HepG2 (cell line): ENCODE measurements at regions not wholly inside any gene's neighbourhood (a gene's known extent, or its start where the extent isn't known, plus 50 kb on each side); places are given as distances from the start of the nearest gene placed in this dataset.

Experiments used
- ATAC-seq: fragments of 200-7000 bp; cut with Tn5 transposase; 3 replicates; pipeline ENCODE4 v1.9.1; 2020; ENCODE audit warnings: mild to moderate bottlenecking, moderate library complexity
- BruUV-seq: library from RNA; stranded (reverse); fragments of 400-500 nt; replicated peaks from 2 replicates; lab custom pipeline; 2021; lab: Mats Ljungman, UMichigan
- CTCF ChIA-PET: fragments of 300-600 bp; formaldehyde crosslinking; extraction: SDS; loops from one replicate; lab custom pipeline; 2021; ENCODE audit warnings: low total read pairs, inconsistent platforms, low intra/inter-chr PET ratio; lab: Yijun Ruan, JAX
- POLR2A ChIA-PET: fragments of 350-600 bp; sonication (Branson Sonifier 250); formaldehyde crosslinking; loops from one replicate; lab custom pipeline; 2020; ENCODE audit warnings: antibody characterized with exemption, inconsistent platforms; lab: Yijun Ruan, JAX
- DNase-seq: peaks from one replicate; pipeline ENCODE4 v3.0.0-alpha.2; 2015; ENCODE audit warnings: low spot score
- FAIRE-seq: peaks from 3 replicates; lab custom pipeline; 2011; peaks lifted over from hg19 to GRCh38; lab: Jason Lieb, UNC
- H2AFZ ChIP-seq: one replicate; pipeline ENCODE4 v1.6.1; 2011; ENCODE audit warnings: low read length, inconsistent platforms
- H3K27ac ChIP-seq: fragments of 300-600 bp; 3 replicates; pipeline ENCODE4 v1.8.0; 2011; ENCODE audit warnings: mixed run types, mild to moderate bottlenecking, mixed read lengths, low read length, inconsistent platforms; ENCODE audit not compliant: insufficient read depth; ENCODE audit errors: extremely low read length
- H3K27me3 ChIP-seq, 2 experiments: fragments of 200-600 bp in 1 of 2; 2 replicates in 1 of 2; 3 replicates in 1 of 2; pipeline versions ENCODE4 v1.6.0 to v1.8.0; 2011; ENCODE audit warnings: low read length in 2 of 2, mild to moderate bottlenecking in 2 of 2, moderate library complexity in 2 of 2, inconsistent platforms in 1 of 2; ENCODE audit not compliant: insufficient read depth in 2 of 2, control insufficient read depth in 1 of 2
- H3K36me3 ChIP-seq, 2 experiments: fragments of 200-600 bp in 1 of 2; replicated peaks in 1 of 2; 2 replicates in 1 of 2; 3 replicates in 1 of 2; pipeline versions ENCODE4 v1.5.1 to v1.8.0; 2011; ENCODE audit warnings: low read length in 2 of 2, inconsistent platforms in 1 of 2; ENCODE audit not compliant: insufficient read depth in 2 of 2, control insufficient read depth in 1 of 2
- H3K4me1 ChIP-seq: 2 replicates; pipeline ENCODE4 v1.5.1; 2012; ENCODE audit warnings: low read length, inconsistent platforms; ENCODE audit not compliant: insufficient read depth
- H3K4me2 ChIP-seq: 2 replicates; pipeline ENCODE4 v1.6.0; 2011; ENCODE audit warnings: low read depth, low read length, inconsistent platforms
- H3K4me3 ChIP-seq, 3 experiments: fragments of 200-600 bp in 1 of 3; sonication (generic), shearing (Covaris generic) in 1 of 3; replicated peaks in 1 of 3; 2 replicates each; pipeline ENCODE4 v1.5.1; 2011 to 2016; ENCODE audit warnings: low read length in 3 of 3, inconsistent platforms in 2 of 3, low read depth in 2 of 3, mild to moderate bottlenecking in 2 of 3, control low read depth in 1 of 3, mixed read lengths in 1 of 3; ENCODE audit not compliant: insufficient read depth in 1 of 3
- H3K79me2 ChIP-seq: one replicate; pipeline ENCODE4 v1.6.1; 2011; ENCODE audit warnings: low read length, inconsistent platforms; ENCODE audit not compliant: insufficient read depth
- H3K9ac ChIP-seq: 2 replicates; pipeline ENCODE4 v1.6.0; 2011; ENCODE audit warnings: mild to moderate bottlenecking, low read depth, low read length, inconsistent platforms; ENCODE audit not compliant: insufficient read depth
- H3K9me3 ChIP-seq: 2 replicates; pipeline ENCODE4 v1.5.1; 2012; ENCODE audit warnings: mild to moderate bottlenecking, low read length
- H4K20me1 ChIP-seq: 2 replicates; pipeline ENCODE4 v1.6.0; 2011; ENCODE audit warnings: inconsistent platforms, mild to moderate bottlenecking, low read length, moderate library complexity; ENCODE audit not compliant: insufficient read depth
- ARHGAP35 ChIP-seq: sonication (generic); formaldehyde crosslinking; IDR thresholded peaks from 2 replicates; pipeline ENCODE4 v1.9.0; 2022; ENCODE audit warnings: mild to moderate bottlenecking, inconsistent platforms, moderate library complexity, missing genetic modification reagents, borderline replicate concordance
- ATF1 ChIP-seq: IDR thresholded peaks from 2 replicates; pipeline ENCODE4 v1.6.1; 2016; ENCODE audit warnings: mild to moderate bottlenecking, control low read depth
- ATF7-NPFF ChIP-seq: sonication (generic); formaldehyde crosslinking; IDR thresholded peaks from 2 replicates; pipeline ENCODE4 v1.8.1; 2023; ENCODE audit warnings: mild to moderate bottlenecking, low read depth, missing genetic modification reagents, moderate library complexity
- CAMTA2 ChIP-seq: sonication (generic); formaldehyde crosslinking; IDR thresholded peaks from 2 replicates; pipeline ENCODE4 v1.4.0; 2020; ENCODE audit warnings: mild to moderate bottlenecking, missing genetic modification reagents, borderline replicate concordance
- FOXA3 ChIP-seq: IDR thresholded peaks from 2 replicates; pipeline ENCODE4 v1.6.1; 2016; ENCODE audit warnings: missing genetic modification reagents, missing compliant biosample characterization
- GATA4 ChIP-seq: sonication (generic); IDR thresholded peaks from 2 replicates; pipeline ENCODE4 v1.6.1; 2016; ENCODE audit warnings: antibody characterized with exemption, low read depth, borderline replicate concordance
- KLF9 ChIP-seq: IDR thresholded peaks from 2 replicates; pipeline ENCODE4 v1.6.1; 2016; ENCODE audit warnings: low read depth
- KMT2B ChIP-seq: IDR thresholded peaks from 2 replicates; pipeline ENCODE4 v1.6.1; 2016; ENCODE audit warnings: missing genetic modification reagents, missing compliant biosample characterization
- MXI1 ChIP-seq: IDR thresholded peaks from 3 replicates; pipeline ENCODE4 v1.6.1; 2012; ENCODE audit warnings: low read depth, low read length, inconsistent platforms, borderline replicate concordance
- PHF21A ChIP-seq: sonication (generic); formaldehyde crosslinking; IDR thresholded peaks from 2 replicates; pipeline ENCODE4 v1.5.0; 2020; ENCODE audit warnings: mild to moderate bottlenecking, missing genetic modification reagents
- SETDB1 ChIP-seq: sonication (generic); formaldehyde crosslinking; IDR thresholded peaks from 2 replicates; pipeline ENCODE4 v1.5.1; 2020; ENCODE audit warnings: missing genetic modification reagents, mild to moderate bottlenecking, borderline replicate concordance
- THAP9 ChIP-seq: sonication (generic); formaldehyde crosslinking; IDR thresholded peaks from 2 replicates; pipeline ENCODE4; 2020; ENCODE audit warnings: missing genetic modification reagents, mild to moderate bottlenecking, borderline replicate concordance
- ZC3H4 ChIP-seq: sonication (generic); formaldehyde crosslinking; IDR thresholded peaks from 2 replicates; pipeline ENCODE4 v1.4.0; 2020; ENCODE audit warnings: missing genetic modification reagents, borderline replicate concordance
- ZFP91 ChIP-seq: sonication (generic); formaldehyde crosslinking; IDR thresholded peaks from 2 replicates; pipeline ENCODE4 v1.9.0; 2022; ENCODE audit warnings: missing genetic modification reagents, mild to moderate bottlenecking, borderline replicate concordance
- ZNF225 ChIP-seq: sonication (generic); formaldehyde crosslinking; IDR thresholded peaks from 2 replicates; pipeline ENCODE4 v1.4.0; 2020; ENCODE audit warnings: mild to moderate bottlenecking, missing genetic modification reagents
- ZNF296 ChIP-seq: sonication (generic); formaldehyde crosslinking; conservative IDR thresholded peaks from 2 replicates; pipeline ENCODE4 v1.5.0; 2020; ENCODE audit warnings: mild to moderate bottlenecking, missing genetic modification reagents
- ZNF552 ChIP-seq: sonication (generic); formaldehyde crosslinking; IDR thresholded peaks from 2 replicates; pipeline ENCODE4 v1.9.0; 2022; ENCODE audit warnings: missing genetic modification reagents, mild to moderate bottlenecking, borderline replicate concordance
- ZNF775 ChIP-seq: sonication (generic); formaldehyde crosslinking; IDR thresholded peaks from 2 replicates; pipeline ENCODE4 v1.4.0; 2020; ENCODE audit warnings: missing genetic modification reagents, mild to moderate bottlenecking, moderate library complexity, borderline replicate concordance
- WGBS: methylation state at CpG from one replicate; pipeline ENCODE4 v1.1.6; 2017; ENCODE audit warnings: low lambda C conversion rate; 5-methylcytosine and 5-hydroxymethylcytosine counted together
- in situ Hi-C: cut with HindIII; loops from 2 replicates; pipeline ENCODE4 v1.10.0; 2017; ENCODE audit warnings: low pct_unique_long_range_greater_than_20kb; ENCODE audit not compliant: extremely low pct_ligation_motif_present
- intact Hi-C: fragments of 100-400 bp; cut with micrococcal nuclease; formaldehyde crosslinking; loops from one replicate; pipeline ENCODE4 v1.10.0; 2022; ENCODE audit not compliant: unreplicated experiment

- H3K36me3 ChIP-seq: peaks cover 3 to 12% of the 10 kb centered on the region in 2 experiments; a peak in 2 of 5 replicates
- 0 out of 2 replicates have a peak overlapping the region, but pooled peaks have one; percentile 14 for H3K4me2 ChIP-seq
- FAIRE-seq (no peak), ATAC-seq (no peak), DNase-seq (no peak)
- ChIA-PET CTCF (no interaction called here), POLR2A (no interaction called here)
- H4K20me1 ChIP-seq: no peaks in the 10 kb centered on the region; the same call in 1 of the 2 replicates
- H2AFZ ChIP-seq: no peak overlapping the region
- no peaks in the 10 kb centered on the region for H3K27me3 ChIP-seq
- no peak for TF ChIP-seq SETDB1 (CRISPR knock-in tag)
- no peak for TF ChIP-seq FOXA3 (CRISPR knock-in tag)
- TF ChIP-seq ZNF296 (CRISPR knock-in tag): no peak
- TF ChIP-seq PHF21A (CRISPR knock-in tag): no peak
- TF ChIP-seq ARHGAP35 (CRISPR knock-in tag): no peak
- no peak for TF ChIP-seq KLF9 (CRISPR knock-in tag)
- TF ChIP-seq CAMTA2 (CRISPR knock-in tag): no peak
- no peak for TF ChIP-seq GATA4
- TF ChIP-seq THAP9 (CRISPR knock-in tag): no peak
- no peak for TF ChIP-seq ZFP91
- TF ChIP-seq KMT2B (CRISPR knock-in tag): no peak
- no peak for TF ChIP-seq ZNF775 (CRISPR knock-in tag)
- no peak for TF ChIP-seq ATF7-NPFF (CRISPR knock-in tag)
- no peak for TF ChIP-seq ZNF225 (CRISPR knock-in tag)
- no peak for TF ChIP-seq ATF1
- no peak for TF ChIP-seq ZC3H4
- no peak for TF ChIP-seq MXI1
- TF ChIP-seq ZNF552 (CRISPR knock-in tag): no peak
- no peaks in the 10 kb centered on the region for H3K9me3 ChIP-seq
- H3K4me3 ChIP-seq: no peak overlapping the region
- 54% methylated on average over 3 of the region's 3 CpGs for WGBS
- H3K9ac ChIP-seq: no peak overlapping the region
- no TSS peak for BruUV-seq
- peaks cover 26% of the 10 kb centered on the region for H3K79me2 ChIP-seq
- no peak overlapping the region for H3K27ac ChIP-seq
- peaks cover 4% of the 10 kb centered on the region; the same call in 1 of the 2 replicates for H3K4me1 ChIP-seq
- intact Hi-C loops (loop anchor here (5.0 kb wide), 2 partner anchors 77 to 217 kb away; no protein-coding TSS in a partner anchor), in situ Hi-C loops (no loop called here)
These were observed 227.8 kb upstream of the GBE1 start for GRCh38 chr3:81989274-81989673.
